Activated T-cell treated with anti-CD3 and anti-CD28 coated beads, Interleukin-2, amount 50 U/mL, for 24 hours (primary cell): ENCODE measurements at regions not wholly inside any gene's neighbourhood (a gene's known extent, or its start where the extent isn't known, plus 50 kb on each side); places are given as distances from the start of the nearest gene placed in this dataset.
"Not testable (repeated sequence)": the region's sequence is repeated elsewhere in the genome, so short reads cannot be mapped to it uniquely, and the experiment has no call there.

Experiments used
- DNase-seq: peaks from one replicate; pipeline ENCODE4 v3.0.0-alpha.2; 2020
- H3K27ac Mint-ChIP-seq: 2 replicates; pipeline ENCODE4 v1.8.0; 2020; ENCODE audit warnings: mild to moderate bottlenecking, mixed read lengths
- H3K27me3 Mint-ChIP-seq: 2 replicates; pipeline ENCODE4 v1.8.0; 2020; ENCODE audit warnings: mixed read lengths
- H3K36me3 Mint-ChIP-seq: 2 replicates; pipeline ENCODE4 v1.8.0; 2020; ENCODE audit warnings: low read depth, mixed read lengths
- H3K4me1 Mint-ChIP-seq: 2 replicates; pipeline ENCODE4 v1.8.0; 2020; ENCODE audit warnings: low read depth, mixed read lengths
- H3K4me3 Mint-ChIP-seq: 2 replicates; pipeline ENCODE4 v1.8.0; 2020; ENCODE audit warnings: mild to moderate bottlenecking, moderate library complexity, mixed read lengths
- H3K9me3 Mint-ChIP-seq: 2 replicates; pipeline ENCODE4 v1.8.0; 2020; ENCODE audit warnings: mixed read lengths

DNA sequence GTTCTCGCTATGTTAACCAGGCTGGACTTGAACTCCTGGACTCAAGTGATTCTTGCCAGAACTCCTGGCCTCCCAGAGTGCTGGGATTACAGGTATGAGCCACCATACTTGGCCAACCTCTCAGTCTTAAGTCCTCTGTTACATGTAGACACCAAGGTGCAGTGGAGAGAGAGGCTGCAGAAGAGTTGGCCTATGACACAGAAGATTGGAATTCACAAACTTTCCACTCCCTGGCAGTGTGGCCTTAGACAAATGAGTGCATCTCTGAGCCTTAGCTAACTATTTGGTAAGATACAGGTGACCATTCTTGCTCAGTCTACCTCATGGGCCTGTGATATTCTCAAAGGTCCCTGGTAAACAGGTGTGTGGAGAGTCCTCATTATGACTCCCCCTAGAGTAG, 159.7 kb downstream of the MYCN start:
- H3K27ac Mint-ChIP-seq, result no peak overlapping the region
- no peaks in the 10 kb centered on the region for H3K36me3 Mint-ChIP-seq
- H3K9me3 Mint-ChIP-seq, result no peaks in the 10 kb centered on the region
- DNase-seq, result no peak
- no peaks in the 10 kb centered on the region for H3K27me3 Mint-ChIP-seq
- no peak overlapping the region for H3K4me3 Mint-ChIP-seq
- no peaks in the 10 kb centered on the region for H3K4me1 Mint-ChIP-seq

GRCh38 chr2:16099326-16099725, 159.0 kb downstream of the MYCN start:
- H3K4me1 Mint-ChIP-seq, result no peaks in the 10 kb centered on the region
- no peaks in the 10 kb centered on the region for H3K27me3 Mint-ChIP-seq
- no peak overlapping the region for H3K4me3 Mint-ChIP-seq

DNA sequence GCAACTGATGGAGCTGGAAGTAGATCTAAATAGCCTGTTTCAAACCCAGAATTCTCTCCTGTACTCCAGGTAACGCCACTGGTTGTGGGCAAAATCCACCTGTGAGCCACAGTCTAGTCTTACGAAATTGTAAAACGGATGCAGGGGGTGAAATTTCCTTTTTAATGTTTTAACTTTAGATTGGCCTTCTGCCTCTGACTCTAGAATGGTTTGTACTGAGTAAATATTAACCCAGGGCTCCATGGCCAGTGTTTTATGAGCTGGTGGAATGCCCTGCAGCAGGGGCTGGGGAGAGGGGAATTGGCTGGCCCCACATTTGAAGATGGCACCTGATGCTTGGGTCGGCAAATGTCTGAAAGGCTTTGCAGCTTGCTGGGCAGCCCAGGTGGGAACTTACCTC, 156.6 kb downstream of the MYCN start:
- no peak overlapping the region for H3K4me3 Mint-ChIP-seq
- no peak for DNase-seq
- no peak overlapping the region for H3K27ac Mint-ChIP-seq
- H3K9me3 Mint-ChIP-seq, result no peaks in the 10 kb centered on the region
- no peaks in the 10 kb centered on the region for H3K36me3 Mint-ChIP-seq
- H3K27me3 Mint-ChIP-seq, result no peaks in the 10 kb centered on the region
- H3K4me1 Mint-ChIP-seq, result no peaks in the 10 kb centered on the region

More at GRCh38 chr2:16099326-16099725, 159.0 kb downstream of the MYCN start:
- Mint-ChIP-seq H3K27ac (no peak overlapping the region), H3K9me3 (no peaks in the 10 kb centered on the region), H3K36me3 (no peaks in the 10 kb centered on the region)
- DNase-seq, result no peak

DNA sequence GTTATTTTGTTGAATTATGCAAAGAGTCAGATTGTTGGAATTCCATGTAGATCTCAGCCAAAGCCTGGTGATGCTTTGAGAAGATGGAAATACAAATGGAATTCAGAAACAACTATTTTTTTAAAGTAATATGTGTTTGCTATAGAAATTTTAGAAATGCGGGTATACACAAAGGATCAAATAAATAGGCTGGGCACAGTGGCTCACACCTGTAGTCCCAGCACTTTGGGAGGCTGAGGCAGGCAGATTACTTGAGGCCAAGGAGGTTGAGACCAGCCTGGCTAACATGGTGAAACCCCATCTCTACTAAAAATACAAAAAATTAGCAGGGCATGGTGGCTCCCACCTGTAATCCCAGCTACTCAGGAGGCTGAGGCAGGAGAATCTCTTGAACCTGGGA, 155.1 kb downstream of the MYCN start:
- H3K36me3 Mint-ChIP-seq, H3K9me3 Mint-ChIP-seq, DNase-seq, H3K27me3 Mint-ChIP-seq, H3K4me3 Mint-ChIP-seq, H3K27ac Mint-ChIP-seq, H3K4me1 Mint-ChIP-seq: not testable (repeated sequence)

DNA sequence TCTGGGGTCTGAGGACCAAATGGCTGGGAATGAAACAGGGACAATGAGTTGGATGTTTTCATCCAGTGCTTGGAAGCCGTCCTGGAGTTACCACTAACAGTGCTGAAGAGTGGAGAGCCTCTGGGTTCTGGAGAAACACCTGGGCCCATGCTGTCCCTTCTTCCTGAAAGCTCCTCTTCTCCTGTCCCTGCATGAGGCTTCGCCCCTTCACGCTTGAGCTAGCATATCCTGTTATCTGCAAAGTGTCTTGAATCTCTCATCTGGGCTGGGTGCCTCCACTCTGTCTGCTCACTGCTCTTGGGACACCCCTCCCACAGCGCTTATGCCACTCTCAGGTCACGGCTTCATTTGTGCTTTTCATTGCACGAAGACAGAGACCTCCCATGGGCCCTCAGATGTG, 154.5 kb downstream of the MYCN start:
- H3K36me3 Mint-ChIP-seq, result no peaks in the 10 kb centered on the region
- H3K9me3 Mint-ChIP-seq, result no peaks in the 10 kb centered on the region
- H3K27ac Mint-ChIP-seq, result no peak overlapping the region
- H3K27me3 Mint-ChIP-seq, result no peaks in the 10 kb centered on the region
- no peak overlapping the region for H3K4me3 Mint-ChIP-seq
- no peaks in the 10 kb centered on the region for H3K4me1 Mint-ChIP-seq
- no peak for DNase-seq

DNA sequence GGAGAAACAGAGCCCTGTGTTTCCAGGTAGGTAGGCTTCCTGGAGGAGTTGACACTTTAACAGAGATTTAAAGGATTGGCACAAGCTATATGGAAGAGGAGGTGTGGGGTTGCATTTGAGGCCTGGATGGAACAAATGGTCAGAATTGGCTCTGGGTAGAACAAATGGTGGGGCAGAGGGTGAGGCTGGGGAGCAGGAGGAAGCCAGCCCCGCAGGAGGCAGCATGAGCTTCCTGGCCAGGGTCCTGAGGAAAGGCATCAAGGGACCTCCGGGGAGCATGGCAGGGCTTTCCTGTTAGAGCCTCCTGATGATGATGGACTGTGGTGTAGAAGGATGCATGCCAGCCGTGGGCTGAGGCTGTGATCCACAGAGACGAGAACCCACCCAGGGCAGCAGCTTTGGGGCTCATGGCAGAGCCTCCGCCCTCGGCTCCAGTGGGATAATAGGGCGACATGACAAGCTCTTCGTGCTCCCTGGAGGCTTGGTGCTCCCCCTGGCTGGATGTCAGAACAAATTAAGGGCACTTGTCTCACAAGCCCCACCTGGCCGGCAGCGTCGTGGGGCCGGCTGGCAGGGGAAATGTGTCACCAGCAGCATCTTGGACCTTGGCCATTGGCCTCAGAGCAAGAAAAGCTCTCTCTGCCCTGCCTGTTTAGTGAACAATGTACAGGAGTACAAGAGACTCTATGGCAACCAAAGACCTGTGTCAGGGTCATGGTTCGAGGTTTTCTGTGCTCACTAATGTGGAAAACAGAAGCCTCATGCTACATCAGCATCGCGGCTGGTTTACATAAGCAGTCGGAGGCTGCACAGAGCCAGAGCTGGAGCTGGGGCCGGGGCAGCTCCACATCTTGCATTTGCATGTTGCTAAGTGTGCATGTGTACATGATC, 153.5 kb downstream of the MYCN start:
- Mint-ChIP-seq H3K4me1 (no peaks in the 10 kb centered on the region), H3K27me3 (no peaks in the 10 kb centered on the region), H3K4me3 (no peak overlapping the region), H3K27ac (no peak overlapping the region), H3K9me3 (no peaks in the 10 kb centered on the region), H3K36me3 (no peaks in the 10 kb centered on the region)
- DNase-seq, result no peak

GRCh38 chr2:16092861-16093638, 152.7 kb downstream of the MYCN start:
- Mint-ChIP-seq H3K9me3 (no peaks in the 10 kb centered on the region), H3K4me1 (no peaks in the 10 kb centered on the region), H3K4me3 (no peak overlapping the region), H3K27me3 (no peaks in the 10 kb centered on the region), H3K36me3 (no peaks in the 10 kb centered on the region), H3K27ac (no peak overlapping the region)
- no peak for DNase-seq

DNA sequence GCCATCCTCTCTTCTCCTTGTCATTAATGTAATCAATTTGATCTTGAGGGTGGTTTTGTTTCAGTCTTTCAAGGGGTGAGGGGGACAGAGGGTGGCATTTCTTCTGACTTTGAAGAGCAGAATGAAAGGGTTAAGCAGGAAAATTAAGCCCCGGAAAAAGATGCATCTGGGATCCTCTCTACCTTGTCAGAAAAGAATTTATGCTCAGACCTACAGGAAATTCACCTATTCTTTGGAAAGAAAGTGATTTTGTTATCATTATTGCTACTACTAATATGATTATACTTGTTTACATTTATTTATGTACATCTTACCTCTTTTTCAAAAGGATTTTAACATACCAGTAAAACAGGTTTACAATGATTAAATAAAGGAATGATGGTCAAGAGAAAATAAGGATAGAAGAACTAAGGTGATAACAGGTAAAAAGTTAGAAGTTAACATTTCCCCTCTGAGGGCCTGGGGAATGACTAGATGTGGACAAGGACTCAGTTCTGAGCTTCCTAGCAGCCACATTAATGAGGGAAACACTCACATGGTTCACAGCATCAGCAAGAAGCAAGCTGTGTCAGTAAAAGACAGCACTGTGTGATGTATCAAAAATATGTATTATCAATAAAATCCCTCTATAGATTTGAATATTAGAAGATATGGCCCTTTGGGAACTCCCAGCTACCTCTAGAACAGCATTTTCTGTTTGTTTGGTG, 151.4 kb downstream of the MYCN start:
- H3K4me3 Mint-ChIP-seq, result no peak overlapping the region
- H3K9me3 Mint-ChIP-seq, result no peaks in the 10 kb centered on the region
- H3K27ac Mint-ChIP-seq, result no peak overlapping the region
- H3K27me3 Mint-ChIP-seq, result no peaks in the 10 kb centered on the region
- no peak for DNase-seq
- H3K36me3 Mint-ChIP-seq, result no peaks in the 10 kb centered on the region
- no peaks in the 10 kb centered on the region for H3K4me1 Mint-ChIP-seq

DNA sequence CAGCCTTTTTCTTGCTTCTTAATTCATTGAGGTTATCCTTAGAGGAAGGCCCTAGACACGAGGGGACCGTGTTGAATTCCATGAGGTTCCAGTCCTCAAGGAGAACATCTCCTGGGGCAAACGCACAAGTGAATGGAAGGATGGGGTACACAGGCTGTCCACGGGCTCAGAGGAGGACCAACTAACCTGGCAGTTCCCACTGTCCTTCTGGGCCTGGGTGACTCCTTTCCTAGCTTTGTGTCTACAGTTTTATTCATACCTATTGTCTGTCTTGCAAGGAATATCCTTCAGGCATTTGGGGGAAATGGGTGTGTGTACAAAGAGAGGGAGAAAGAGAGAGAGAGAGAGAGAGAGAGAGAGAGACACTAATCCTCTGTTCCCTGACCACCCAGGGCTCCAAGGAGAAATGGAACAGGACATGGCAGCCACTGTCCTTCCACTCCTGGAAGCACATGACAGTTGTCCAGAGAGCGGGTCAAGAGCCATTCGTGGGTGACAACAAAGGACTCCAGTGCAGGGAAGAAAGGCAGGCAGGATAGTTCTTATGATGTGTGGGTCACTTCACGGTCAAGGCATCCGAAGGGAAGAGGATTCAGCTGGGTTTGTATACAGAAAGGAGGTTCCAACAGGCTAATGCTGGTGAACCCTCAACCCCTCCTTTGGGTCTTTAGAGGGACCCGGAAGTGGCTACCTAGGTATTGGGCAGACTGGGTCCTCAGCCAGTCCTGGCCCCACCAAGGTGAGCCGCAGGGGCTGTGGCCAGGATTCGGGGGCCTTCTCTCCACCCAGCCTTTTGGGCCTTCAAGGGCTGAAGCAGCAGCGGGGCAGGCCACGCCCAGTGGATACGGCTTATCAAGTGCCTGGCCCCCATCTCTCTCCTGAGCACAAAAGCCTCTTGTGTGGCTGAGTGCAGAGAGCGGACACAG, 150.6 kb downstream of the MYCN start:
- no peak overlapping the region for H3K27ac Mint-ChIP-seq
- no peaks in the 10 kb centered on the region for H3K9me3 Mint-ChIP-seq
- H3K4me3 Mint-ChIP-seq, result no peak overlapping the region
- DNase-seq, result no peak
- H3K4me1 Mint-ChIP-seq, result no peaks in the 10 kb centered on the region
- no peaks in the 10 kb centered on the region for H3K27me3 Mint-ChIP-seq
- H3K36me3 Mint-ChIP-seq, result no peaks in the 10 kb centered on the region

DNA sequence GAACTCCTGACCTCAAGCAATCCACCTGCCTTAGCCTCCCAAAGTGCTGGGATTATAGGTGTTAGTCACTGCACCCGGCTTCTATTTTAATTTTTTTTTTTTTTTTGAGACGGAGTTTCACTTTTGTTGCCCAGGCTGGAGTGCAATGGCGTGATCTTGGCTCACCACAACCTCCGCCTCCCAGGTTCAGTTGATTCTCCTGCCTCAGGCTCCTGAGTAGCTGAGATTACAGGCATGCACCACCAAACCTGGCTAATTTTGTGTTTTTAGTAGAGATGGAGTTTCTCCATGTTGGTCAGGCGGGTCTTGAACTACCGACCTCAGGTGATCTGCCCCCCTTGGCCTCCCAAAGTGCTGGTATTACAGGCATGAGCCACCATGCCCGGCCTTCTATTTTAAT, 149.1 kb downstream of the MYCN start:
- not testable (repeated sequence) for H3K27ac Mint-ChIP-seq, H3K4me3 Mint-ChIP-seq, H3K4me1 Mint-ChIP-seq, DNase-seq, H3K27me3 Mint-ChIP-seq, H3K9me3 Mint-ChIP-seq, H3K36me3 Mint-ChIP-seq

DNA sequence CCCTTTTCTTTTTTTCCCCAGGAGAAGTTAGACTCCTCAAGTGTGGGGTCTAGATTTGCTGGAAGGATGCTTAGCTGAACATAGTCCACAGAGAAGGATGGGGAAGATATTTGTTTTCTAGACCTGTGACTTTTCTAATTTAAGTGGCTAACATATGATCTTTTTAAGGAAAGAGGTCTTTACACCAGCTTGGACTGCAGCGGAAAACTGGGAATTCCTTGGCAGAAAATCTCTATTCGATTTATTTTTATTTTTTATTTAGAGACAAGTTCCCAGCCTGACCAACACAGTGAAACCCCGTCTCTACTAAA, 148.4 kb downstream of the MYCN start:
- no peaks in the 10 kb centered on the region for H3K36me3 Mint-ChIP-seq
- H3K27ac Mint-ChIP-seq, result no peak overlapping the region
- H3K4me1 Mint-ChIP-seq, result no peaks in the 10 kb centered on the region
- no peaks in the 10 kb centered on the region for H3K27me3 Mint-ChIP-seq
- no peaks in the 10 kb centered on the region for H3K9me3 Mint-ChIP-seq
- no peak overlapping the region for H3K4me3 Mint-ChIP-seq
- no peak for DNase-seq

DNA sequence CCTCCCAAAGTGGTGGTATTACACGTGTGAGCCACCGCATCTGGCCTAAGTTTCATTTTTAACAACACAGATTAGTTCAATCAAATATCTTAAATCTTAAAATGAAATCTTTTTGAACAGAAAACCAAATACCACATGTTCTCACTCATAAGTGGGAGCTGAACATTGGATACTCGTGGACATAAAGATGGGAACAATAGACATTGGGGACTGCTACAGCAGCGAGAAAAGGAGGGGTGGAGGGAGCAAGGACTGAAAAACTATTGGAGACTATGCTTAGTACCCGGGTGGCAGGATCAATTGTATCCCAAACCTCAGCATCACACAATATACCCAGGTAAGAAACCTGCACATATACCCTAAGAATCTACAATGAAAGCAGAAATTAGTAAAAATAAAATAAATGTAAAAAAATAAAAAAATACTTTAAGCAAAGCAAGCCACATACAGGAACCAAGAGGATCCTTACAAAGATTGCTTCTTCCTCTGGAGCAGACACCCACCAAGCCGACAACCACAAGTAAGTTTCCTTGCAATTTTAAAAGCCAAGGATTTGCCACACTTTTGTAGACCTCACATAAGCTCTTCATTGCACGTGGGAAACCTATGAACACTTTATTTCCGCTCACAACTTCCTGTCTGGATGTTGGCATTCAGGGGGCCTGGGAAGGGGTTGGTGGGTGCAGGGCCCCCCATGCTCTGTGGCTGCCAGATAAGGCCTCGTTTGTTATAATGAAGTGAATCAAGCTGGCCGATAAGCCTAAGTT, 147.9 kb downstream of the MYCN start:
- Mint-ChIP-seq H3K9me3 (no peaks in the 10 kb centered on the region), H3K27ac (no peak overlapping the region), H3K27me3 (no peaks in the 10 kb centered on the region), H3K4me3 (no peak overlapping the region), H3K4me1 (no peaks in the 10 kb centered on the region), H3K36me3 (no peaks in the 10 kb centered on the region)
- DNase-seq, result no peak

- H3K36me3 Mint-ChIP-seq, DNase-seq, H3K27ac Mint-ChIP-seq, H3K4me3 Mint-ChIP-seq, H3K27me3 Mint-ChIP-seq, H3K9me3 Mint-ChIP-seq, H3K4me1 Mint-ChIP-seq: not testable (repeated sequence)
Measured at GRCh38 chr2:16086136-16086535, 145.8 kb downstream of the MYCN start.
